G401.6 (cell line): ENCODE measurements at regions not wholly inside any gene's neighbourhood (a gene's known extent, or its start where the extent isn't known, plus 50 kb on each side); places are given as distances from the start of the nearest gene placed in this dataset.
"Not testable (repeated sequence)": the region's sequence is repeated elsewhere in the genome, so short reads cannot be mapped to it uniquely, and the experiment has no call there.

Experiments
- FAIRE-seq: peaks from 2 replicates; lab custom pipeline; 2012; peaks lifted over from hg19 to GRCh38; lab: Jason Lieb, UNC

GRCh38 chr4:31016322-31017061 is 296.3 kb downstream of the PCDH7 start:
- FAIRE-seq, result no peak

GRCh38 chr4:31020363-31020762 is 300.2 kb downstream of the PCDH7 start:
- FAIRE-seq, result no peak

GRCh38 chr4:31021008-31021407 is 300.8 kb downstream of the PCDH7 start:
- FAIRE-seq, result no peak

- FAIRE-seq, result no peak
These were observed 302.5 kb downstream of the PCDH7 start for GRCh38 chr4:31022702-31023101.

- no peak for FAIRE-seq
These were observed 302.9 kb downstream of the PCDH7 start for GRCh38 chr4:31023109-31023508.

- no peak for FAIRE-seq
These were observed 303.6 kb downstream of the PCDH7 start for GRCh38 chr4:31023742-31024141.

GRCh38 chr4:31024781-31025180 is 304.6 kb downstream of the PCDH7 start:
- not testable (repeated sequence) for FAIRE-seq

- FAIRE-seq, result no peak
These were observed 306.1 kb downstream of the PCDH7 start for GRCh38 chr4:31026256-31026655.

- FAIRE-seq, result no peak
These were observed 314.4 kb downstream of the PCDH7 start for GRCh38 chr4:31034550-31034949.

- no peak for FAIRE-seq
These were observed 315.6 kb downstream of the PCDH7 start for GRCh38 chr4:31035761-31036160.

GRCh38 chr4:31037703-31038102 is 317.5 kb downstream of the PCDH7 start:
- FAIRE-seq, result no peak

- FAIRE-seq, result no peak
These were observed 319.2 kb downstream of the PCDH7 start for GRCh38 chr4:31039382-31039781.

- FAIRE-seq, result no peak
These were observed 319.9 kb downstream of the PCDH7 start for GRCh38 chr4:31040106-31040505.

- no peak for FAIRE-seq
These were observed 321.2 kb downstream of the PCDH7 start for GRCh38 chr4:31041385-31041784.

- FAIRE-seq, result no peak
These were observed 321.7 kb downstream of the PCDH7 start for GRCh38 chr4:31041853-31042252.

GRCh38 chr4:31043382-31044062 is 323.4 kb downstream of the PCDH7 start:
- no peak for FAIRE-seq

- no peak for FAIRE-seq
These were observed 325.0 kb downstream of the PCDH7 start for GRCh38 chr4:31045151-31045550.

GRCh38 chr4:31045724-31046318 is 325.7 kb downstream of the PCDH7 start:
- no peak for FAIRE-seq

- no peak for FAIRE-seq
These were observed 331.0 kb downstream of the PCDH7 start for GRCh38 chr4:31051151-31051550.

- no peak for FAIRE-seq
These were observed 331.4 kb downstream of the PCDH7 start for GRCh38 chr4:31051565-31051964.

GRCh38 chr4:31052519-31052918 is 332.4 kb downstream of the PCDH7 start:
- no peak for FAIRE-seq

GRCh38 chr4:31053451-31053850 is 333.3 kb downstream of the PCDH7 start:
- no peak for FAIRE-seq

- FAIRE-seq, result no peak
These were observed 334.1 kb downstream of the PCDH7 start for GRCh38 chr4:31054295-31054694.

GRCh38 chr4:31058656-31059055 is 338.5 kb downstream of the PCDH7 start:
- no peak for FAIRE-seq
